ENCODE measurements at regions not wholly inside any gene's neighbourhood (a gene's known extent, or its start where the extent isn't known, plus 50 kb on each side); places are given as distances from the start of the nearest gene placed in this dataset.

DNA sequence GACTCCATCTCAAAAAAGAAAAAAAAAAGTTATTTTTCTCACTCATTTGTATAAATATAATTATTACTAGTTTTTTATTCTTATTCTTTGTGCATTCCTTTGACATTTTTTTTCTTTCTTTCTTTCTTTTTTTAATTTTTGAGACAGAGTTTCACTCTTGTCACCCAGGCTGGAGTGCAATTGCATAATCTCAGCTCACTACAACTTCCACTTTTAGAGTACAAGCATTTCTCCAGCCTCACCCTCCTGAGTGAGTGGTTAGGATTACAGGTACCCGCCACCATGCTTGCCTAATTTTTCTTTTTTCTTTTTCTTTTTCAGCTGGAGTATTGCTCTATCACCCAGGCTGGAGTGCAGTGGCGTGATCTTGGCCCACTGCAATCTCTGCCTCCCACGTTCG lies 51.4 kb upstream of the JARID2 start:
- no peak for TF ChIP-seq ZNF274 (IDR thresholded peaks at IDR 0.05; ENCODE audit: low read depth, low read length)
- H3K4me3 ChIP-seq (ENCODE audit: low read length) = no peak overlapping the region

All from GM08714 (cell line).